Fibroblast of pulmonary artery (primary cell): ENCODE measurements at regions not wholly inside any gene's neighbourhood (a gene's known extent, or its start where the extent isn't known, plus 50 kb on each side); places are given as distances from the start of the nearest gene placed in this dataset.

ENCODE experiments used
- DNase-seq: peaks from one replicate; pipeline ENCODE4 v3.0.0-alpha.2; 2010; ENCODE audit warnings: low read depth
- H3K4me3 ChIP-seq: replicated peaks from 2 replicates; pipeline ENCODE4 v1.5.1; 2011; ENCODE audit warnings: low read depth, mild to moderate bottlenecking, control low read depth, low read length, moderate library complexity
- TF ChIP-seq, protein P1 (sequence below): IDR thresholded peaks from 2 replicates; pipeline ENCODE4 v1.5.1; 2011; ENCODE audit warnings: mild to moderate bottlenecking, control low read depth, low read length, inconsistent platforms; ENCODE audit errors: missing control alignments

DNA sequence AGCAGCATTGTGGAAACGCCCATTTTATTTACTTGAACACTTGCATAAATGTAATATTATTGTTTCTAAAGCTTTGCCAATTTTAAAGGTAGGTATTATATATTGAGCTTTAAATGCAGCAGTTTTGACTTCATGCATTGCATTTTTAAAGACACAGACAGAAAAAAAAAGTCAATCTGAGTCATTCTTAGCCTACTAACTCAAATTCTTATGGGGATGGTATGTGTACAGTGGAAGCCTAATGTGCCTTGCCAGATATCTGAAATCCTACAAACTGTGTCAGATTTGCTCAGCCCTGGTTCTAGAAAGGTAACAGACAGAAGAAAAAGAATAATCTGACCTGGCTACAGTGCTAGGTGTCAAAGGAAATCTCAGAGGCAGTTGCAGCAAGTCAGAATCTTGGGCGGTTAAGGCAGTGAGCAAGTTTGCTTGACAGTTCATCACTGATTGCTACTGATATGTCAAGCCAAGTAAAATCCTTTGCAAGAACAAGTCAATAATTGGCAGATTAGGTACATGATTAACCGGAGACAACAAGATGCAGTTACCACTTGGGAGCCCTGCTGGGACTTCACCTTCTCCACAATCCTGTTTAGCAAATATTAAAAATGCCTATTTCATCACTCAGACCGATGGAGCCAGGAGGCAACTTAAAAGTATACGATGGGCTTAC is 224.8 kb upstream of the WWC1 start:
- TF ChIP-seq, protein P1, sequence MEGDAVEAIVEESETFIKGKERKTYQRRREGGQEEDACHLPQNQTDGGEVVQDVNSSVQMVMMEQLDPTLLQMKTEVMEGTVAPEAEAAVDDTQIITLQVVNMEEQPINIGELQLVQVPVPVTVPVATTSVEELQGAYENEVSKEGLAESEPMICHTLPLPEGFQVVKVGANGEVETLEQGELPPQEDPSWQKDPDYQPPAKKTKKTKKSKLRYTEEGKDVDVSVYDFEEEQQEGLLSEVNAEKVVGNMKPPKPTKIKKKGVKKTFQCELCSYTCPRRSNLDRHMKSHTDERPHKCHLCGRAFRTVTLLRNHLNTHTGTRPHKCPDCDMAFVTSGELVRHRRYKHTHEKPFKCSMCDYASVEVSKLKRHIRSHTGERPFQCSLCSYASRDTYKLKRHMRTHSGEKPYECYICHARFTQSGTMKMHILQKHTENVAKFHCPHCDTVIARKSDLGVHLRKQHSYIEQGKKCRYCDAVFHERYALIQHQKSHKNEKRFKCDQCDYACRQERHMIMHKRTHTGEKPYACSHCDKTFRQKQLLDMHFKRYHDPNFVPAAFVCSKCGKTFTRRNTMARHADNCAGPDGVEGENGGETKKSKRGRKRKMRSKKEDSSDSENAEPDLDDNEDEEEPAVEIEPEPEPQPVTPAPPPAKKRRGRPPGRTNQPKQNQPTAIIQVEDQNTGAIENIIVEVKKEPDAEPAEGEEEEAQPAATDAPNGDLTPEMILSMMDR: no peak
- no peak overlapping the region for H3K4me3 ChIP-seq
- DNase-seq: no peak

- no peak for DNase-seq
- TF ChIP-seq, protein P1: no peak
Measured at GRCh38 chr5:168070761-168071160, 220.7 kb upstream of the WWC1 start.

GRCh38 chr5:168072665-168073064 is 218.8 kb upstream of the WWC1 start:
- TF ChIP-seq, protein P1: no peak
- no peak overlapping the region for H3K4me3 ChIP-seq
- no peak for DNase-seq

More at GRCh38 chr5:168070761-168071160, 220.7 kb upstream of the WWC1 start:
- no peak overlapping the region for H3K4me3 ChIP-seq

GRCh38 chr5:168073311-168073710 is 218.1 kb upstream of the WWC1 start:
- no peak for DNase-seq
- no peak overlapping the region for H3K4me3 ChIP-seq
- TF ChIP-seq, protein P1: no peak

DNA sequence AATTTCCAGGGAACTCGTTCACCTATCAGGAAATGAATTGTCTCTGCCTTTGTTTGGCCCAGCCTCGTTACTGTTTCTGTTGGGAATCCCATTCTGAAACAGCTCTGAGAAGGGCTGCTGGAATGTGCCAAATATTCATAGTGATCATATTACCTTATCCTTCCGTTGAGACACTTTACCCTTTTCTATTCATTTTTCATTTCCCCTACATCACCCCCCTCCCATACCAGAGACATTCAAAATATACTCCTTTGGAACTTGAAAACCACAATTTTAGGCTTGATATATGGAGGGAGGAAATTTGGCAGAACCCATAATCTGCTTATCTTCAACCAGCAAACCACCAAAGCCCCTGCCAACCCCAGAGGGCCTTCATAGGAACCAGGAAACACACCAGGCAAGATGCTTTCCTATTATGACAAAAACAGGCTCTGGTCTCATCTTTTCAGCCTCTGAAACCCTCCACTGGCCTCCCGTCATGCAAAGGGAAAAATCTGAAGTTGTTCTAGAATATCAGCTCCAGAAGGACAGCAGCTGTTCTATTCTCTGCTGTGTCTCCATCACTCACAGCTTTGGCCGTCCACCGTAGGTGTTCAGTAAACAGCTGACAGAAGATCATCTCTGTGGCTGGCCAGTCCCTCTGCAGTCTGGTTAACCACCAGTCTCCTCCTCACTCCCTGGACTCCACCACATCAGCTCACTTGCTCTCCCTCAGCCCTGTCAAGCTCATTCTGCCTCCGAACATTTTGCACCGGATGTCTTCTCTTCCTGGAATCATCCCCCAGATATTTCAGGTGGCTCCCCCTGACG is 217.2 kb upstream of the WWC1 start:
- TF ChIP-seq, protein P1: no peak
- peak; percentile 44 for DNase-seq

DNA sequence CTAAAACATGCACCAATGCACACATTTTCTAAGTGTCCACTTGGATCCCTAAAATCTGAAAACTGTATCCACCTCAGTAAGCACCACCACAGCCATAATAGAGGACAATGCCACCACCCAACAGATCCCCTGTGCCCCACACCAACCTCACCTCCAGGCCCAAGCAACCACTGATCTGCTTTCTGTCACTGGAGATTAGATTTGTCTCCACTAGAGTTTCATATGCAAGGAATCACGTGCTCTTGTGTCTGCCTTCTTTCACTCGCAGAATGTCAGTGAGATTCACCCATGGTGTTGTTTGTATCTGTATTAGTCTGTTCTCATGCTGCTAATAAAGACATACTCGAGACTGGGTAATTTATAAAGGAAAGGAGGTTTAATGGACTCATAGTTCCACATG is 216.1 kb upstream of the WWC1 start:
- no peak for DNase-seq
- H3K4me3 ChIP-seq: no peak overlapping the region
- TF ChIP-seq, protein P1: no peak

More for the DNA sequence above, 217.2 kb upstream of the WWC1 start:
- no peak overlapping the region for H3K4me3 ChIP-seq
